ENCODE measurements at regions not wholly inside any gene's neighbourhood (a gene's known extent, or its start where the extent isn't known, plus 50 kb on each side); places are given as distances from the start of the nearest gene placed in this dataset.

GRCh38 chr12:87234898-87235297, 794.3 kb downstream of the C12orf50 start:
- no peaks in the 10 kb centered on the region for H3K4me1 ChIP-seq
- H3K4me3 ChIP-seq: no peak overlapping the region
- no peak overlapping the region for H3K9ac ChIP-seq
- H3K4me2 ChIP-seq: no peak overlapping the region
- H3K36me3 ChIP-seq: no peaks in the 10 kb centered on the region
- H3K9me3 ChIP-seq (replicated peaks in 1 of 11): no peaks in the 10 kb centered on the region; a peak in 1 of 22 replicates
- H4K20me1 ChIP-seq: no peaks in the 10 kb centered on the region
- no peak overlapping the region for H3K27ac ChIP-seq
- TF ChIP-seq Cebpa-rat (IDR thresholded peaks at IDR 0.05): no peak
- no peaks in the 10 kb centered on the region for H3K27me3 ChIP-seq

GRCh38 chr12:87233671-87234070, 795.5 kb downstream of the C12orf50 start:
- Histone ChIP-seq H3K27ac (no peak overlapping the region), H3K9ac (no peak overlapping the region), H4K20me1 (no peaks in the 10 kb centered on the region), H3K4me1 (no peaks in the 10 kb centered on the region), H3K9me3 (replicated peaks in 1 of 11) (no peaks in the 10 kb centered on the region; a peak in 1 of 22 replicates), H3K27me3 (no peaks in the 10 kb centered on the region), H3K36me3 (no peaks in the 10 kb centered on the region), H3K4me2 (no peak overlapping the region), H3K4me3 (no peak overlapping the region)
- no peak for TF ChIP-seq Cebpa-rat (IDR thresholded peaks at IDR 0.05)

- Histone ChIP-seq H3K4me1 (no peaks in the 10 kb centered on the region), H3K9me3 (replicated peaks in 1 of 11) (no peaks in the 10 kb centered on the region; a peak in 1 of 22 replicates), H3K9ac (no peak overlapping the region), H4K20me1 (no peaks in the 10 kb centered on the region), H3K36me3 (no peaks in the 10 kb centered on the region), H3K27me3 (no peaks in the 10 kb centered on the region), H3K4me2 (no peak overlapping the region), H3K4me3 (no peak overlapping the region), H3K27ac (no peak overlapping the region)
- no peak for TF ChIP-seq Cebpa-rat (IDR thresholded peaks at IDR 0.05)
These were observed 797.4 kb downstream of the C12orf50 start for GRCh38 chr12:87231818-87232217.

- Histone ChIP-seq H3K4me2 (no peak overlapping the region), H3K27ac (no peak overlapping the region), H3K36me3 (no peaks in the 10 kb centered on the region), H3K4me1 (no peaks in the 10 kb centered on the region), H3K9ac (no peak overlapping the region), H3K27me3 (no peaks in the 10 kb centered on the region), H4K20me1 (no peaks in the 10 kb centered on the region), H3K4me3 (no peak overlapping the region), H3K9me3 (replicated peaks in 1 of 11) (no peaks in the 10 kb centered on the region)
- TF ChIP-seq Cebpa-rat (IDR thresholded peaks at IDR 0.05): no peak
These were observed 798.8 kb downstream of the C12orf50 start for GRCh38 chr12:87230441-87230840.

GRCh38 chr12:87227162-87227561, 802.0 kb downstream of the C12orf50 start:
- no peak for TF ChIP-seq Cebpa-rat (IDR thresholded peaks at IDR 0.05)
- Histone ChIP-seq H3K27ac (no peak overlapping the region), H3K4me3 (no peak overlapping the region), H3K4me2 (no peak overlapping the region), H3K9me3 (replicated peaks in 1 of 11) (no peaks in the 10 kb centered on the region), H3K27me3 (no peaks in the 10 kb centered on the region), H3K36me3 (no peaks in the 10 kb centered on the region), H3K4me1 (no peaks in the 10 kb centered on the region), H3K9ac (no peak overlapping the region), H4K20me1 (no peaks in the 10 kb centered on the region)

GRCh38 chr12:87217491-87217890, 811.7 kb downstream of the C12orf50 start:
- Histone ChIP-seq H3K4me3 (no peak overlapping the region), H3K9me3 (replicated peaks in 1 of 11) (no peaks in the 10 kb centered on the region), H3K9ac (no peak overlapping the region), H3K27ac (no peak overlapping the region), H4K20me1 (no peaks in the 10 kb centered on the region), H3K36me3 (no peaks in the 10 kb centered on the region), H3K4me1 (no peaks in the 10 kb centered on the region), H3K4me2 (no peak overlapping the region), H3K27me3 (no peaks in the 10 kb centered on the region)
- TF ChIP-seq Cebpa-rat (IDR thresholded peaks at IDR 0.05): no peak

- H3K9ac ChIP-seq: no peak overlapping the region
- H3K4me1 ChIP-seq: no peaks in the 10 kb centered on the region
- no peak overlapping the region for H3K4me3 ChIP-seq
- no peak for TF ChIP-seq Cebpa-rat (IDR thresholded peaks at IDR 0.05)
- no peaks in the 10 kb centered on the region for H3K27me3 ChIP-seq
- no peak overlapping the region for H3K27ac ChIP-seq
- no peak overlapping the region for H3K4me2 ChIP-seq
- H3K36me3 ChIP-seq: no peaks in the 10 kb centered on the region
- H4K20me1 ChIP-seq: no peaks in the 10 kb centered on the region
- H3K9me3 ChIP-seq (replicated peaks in 1 of 11): no peaks in the 10 kb centered on the region
These were observed 812.8 kb downstream of the C12orf50 start for GRCh38 chr12:87216436-87216835.

- Histone ChIP-seq H3K4me2 (no peak overlapping the region), H3K36me3 (no peaks in the 10 kb centered on the region), H4K20me1 (no peaks in the 10 kb centered on the region), H3K4me1 (no peaks in the 10 kb centered on the region), H3K9me3 (replicated peaks in 1 of 11) (no peaks in the 10 kb centered on the region), H3K27ac (no peak overlapping the region), H3K4me3 (no peak overlapping the region), H3K9ac (no peak overlapping the region), H3K27me3 (no peaks in the 10 kb centered on the region)
- TF ChIP-seq Cebpa-rat (IDR thresholded peaks at IDR 0.05): no peak
These were observed 827.0 kb downstream of the C12orf50 start for GRCh38 chr12:87202189-87202588.

- H3K36me3 ChIP-seq: no peaks in the 10 kb centered on the region
- no peaks in the 10 kb centered on the region for H3K4me1 ChIP-seq
- no peak for TF ChIP-seq Cebpa-rat (IDR thresholded peaks at IDR 0.05)
- H3K27ac ChIP-seq: no peak overlapping the region
- no peaks in the 10 kb centered on the region for H3K27me3 ChIP-seq
- no peak overlapping the region for H3K9ac ChIP-seq
- H4K20me1 ChIP-seq: no peaks in the 10 kb centered on the region
- H3K9me3 ChIP-seq (replicated peaks in 1 of 11): no peaks in the 10 kb centered on the region
- H3K4me3 ChIP-seq: no peak overlapping the region
- H3K4me2 ChIP-seq: no peak overlapping the region
These were observed 827.6 kb downstream of the C12orf50 start for GRCh38 chr12:87201598-87201997.

GRCh38 chr12:87200289-87200979, 828.8 kb downstream of the C12orf50 start:
- H4K20me1 ChIP-seq: no peaks in the 10 kb centered on the region
- no peaks in the 10 kb centered on the region for H3K36me3 ChIP-seq
- H3K9me3 ChIP-seq (replicated peaks in 1 of 11): no peaks in the 10 kb centered on the region
- no peak for TF ChIP-seq Cebpa-rat (IDR thresholded peaks at IDR 0.05)
- H3K27ac ChIP-seq: no peak overlapping the region
- no peaks in the 10 kb centered on the region for H3K27me3 ChIP-seq
- H3K4me3 ChIP-seq: no peak overlapping the region
- no peaks in the 10 kb centered on the region for H3K4me1 ChIP-seq
- no peak overlapping the region for H3K4me2 ChIP-seq
- H3K9ac ChIP-seq: no peak overlapping the region

Data from BLaER1 treated with 17β-estradiol and CSF1 and Interleukin-3, amounts not matched to agents 10 nM and 100 nM (cell line).